Naive thymus-derived CD8-positive, alpha-beta T cell (primary cell): ENCODE measurements at regions not wholly inside any gene's neighbourhood (a gene's known extent, or its start where the extent isn't known, plus 50 kb on each side); places are given as distances from the start of the nearest gene placed in this dataset.
"Not testable (repeated sequence)": the region's sequence is repeated elsewhere in the genome, so short reads cannot be mapped to it uniquely, and the experiment has no call there.

Experiments used
- ATAC-seq, 2 donors: fragments of 150-1000 bp; cut with Tn5 transposase in 1 of 2; sonication (Bioruptor Pico), chemical (Tn5 transposase) in 1 of 2; 1 replicate in 1 of 2; 2 replicates in 1 of 2; pipeline ENCODE4 v1.10.0; 2021; ENCODE audit warnings: mild to moderate bottlenecking in 2 of 2, moderate library complexity in 2 of 2
- POLR2A ChIA-PET: fragments of 350-600 bp; sonication (Branson Sonifier 250); formaldehyde crosslinking; loops from one replicate; lab custom pipeline; 2021; ENCODE audit warnings: antibody characterized with exemption; lab: Charles Lee
- DNase-seq, 10 donors: peaks; one replicate each; pipeline versions ENCODE4 v3.0.0 to v3.0.0-alpha.2; 2020 to 2022
- H3K27ac Mint-ChIP-seq, 10 donors: one replicate each; pipeline ENCODE4 v1.8.0; 2020 to 2022; ENCODE audit warnings: mild to moderate bottlenecking in 10 of 10, mixed read lengths in 10 of 10, moderate library complexity in 4 of 10, inconsistent platforms in 1 of 10
- H3K27me3 Mint-ChIP-seq, 5 donors: one replicate each; pipeline ENCODE4 v1.8.0; 2021 to 2022; ENCODE audit warnings: mixed read lengths in 5 of 5
- H3K36me3 Mint-ChIP-seq, 3 donors: one replicate each; pipeline ENCODE4 v1.8.0; 2020 to 2022; ENCODE audit warnings: mixed read lengths in 3 of 3, mild to moderate bottlenecking in 2 of 3, inconsistent platforms in 1 of 3
- H3K4me1 Mint-ChIP-seq, 4 donors: one replicate each; pipeline ENCODE4 v1.8.0; 2021 to 2022; ENCODE audit warnings: mixed read lengths in 4 of 4
- H3K4me3 Mint-ChIP-seq, 10 donors: one replicate each; pipeline ENCODE4 v1.8.0; 2020 to 2022; ENCODE audit warnings: mild to moderate bottlenecking in 10 of 10, mixed read lengths in 10 of 10, moderate library complexity in 6 of 10, inconsistent platforms in 1 of 10
- H3K9me3 Mint-ChIP-seq, 9 donors: one replicate each; pipeline ENCODE4 v1.8.0; 2020 to 2022; ENCODE audit warnings: mixed read lengths in 9 of 9, mild to moderate bottlenecking in 3 of 9, inconsistent platforms in 1 of 9, moderate library complexity in 1 of 9

DNA sequence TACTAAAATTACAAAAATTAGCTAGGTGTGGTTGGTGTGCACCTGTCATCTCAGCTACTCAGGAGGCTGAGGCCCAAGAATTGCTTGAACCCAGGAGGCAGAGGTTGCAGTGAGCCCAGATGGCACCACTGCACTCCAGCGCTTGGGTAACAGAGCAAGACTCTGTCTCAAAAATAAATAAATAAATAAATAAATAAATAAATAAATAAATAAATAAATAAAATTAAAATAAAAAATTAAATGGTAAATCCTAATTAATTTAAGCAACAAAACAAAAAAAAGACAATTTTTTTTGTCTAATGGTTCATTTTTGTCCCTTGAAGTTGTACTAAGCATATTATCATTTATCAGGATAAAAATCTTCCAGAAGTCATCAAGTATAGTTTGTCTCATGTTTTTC, 521.2 kb upstream of the SOX9 start:
- H3K36me3 Mint-ChIP-seq, H3K27me3 Mint-ChIP-seq, ATAC-seq, H3K27ac Mint-ChIP-seq, H3K4me1 Mint-ChIP-seq, DNase-seq, H3K4me3 Mint-ChIP-seq, POLR2A ChIA-PET: not testable (repeated sequence)
- peaks cover 0 to 24% (median 1%) of the 10 kb centered on the region in 9 donors for H3K9me3 Mint-ChIP-seq

DNA sequence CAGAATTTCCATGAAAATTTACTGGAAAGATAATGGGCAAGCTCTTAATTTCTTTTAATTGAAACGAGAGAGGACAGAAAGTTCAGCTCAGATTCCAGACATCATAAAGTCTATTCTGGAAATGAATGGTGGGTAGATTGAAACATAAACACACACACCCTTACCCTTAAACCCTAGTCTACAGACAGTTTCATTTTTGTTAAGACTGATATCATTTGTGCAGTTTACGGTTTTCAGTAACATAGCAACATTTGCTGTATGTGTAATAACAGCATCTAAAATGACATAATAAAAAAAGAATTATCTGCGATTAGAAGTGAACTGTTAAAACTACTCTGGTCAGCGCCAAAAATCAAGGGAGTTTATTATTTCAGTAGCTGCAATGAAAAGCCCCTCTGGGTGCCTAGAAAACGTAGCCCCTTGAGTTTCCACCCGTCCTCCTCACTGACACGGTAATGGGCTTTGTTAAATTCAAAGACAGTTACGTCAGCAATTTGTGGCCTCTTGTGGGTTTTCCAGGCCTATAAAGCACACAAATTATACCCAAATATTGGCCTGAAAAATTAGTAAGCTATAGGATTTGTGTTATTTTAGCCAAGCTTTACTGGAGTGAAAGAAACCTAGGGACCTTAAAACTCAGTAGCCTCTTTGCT, 520.6 kb upstream of the SOX9 start:
- H3K27ac Mint-ChIP-seq: no peak overlapping the region
- POLR2A ChIA-PET: no interaction called here
- no peaks in the 10 kb centered on the region for H3K27me3 Mint-ChIP-seq
- H3K4me1 Mint-ChIP-seq: no peaks in the 10 kb centered on the region
- no peaks in the 10 kb centered on the region for H3K36me3 Mint-ChIP-seq
- H3K9me3 Mint-ChIP-seq: peaks cover 0 to 24% (median 1%) of the 10 kb centered on the region in 9 donors
- DNase-seq (no peak), ATAC-seq (no peak)
- no peak overlapping the region for H3K4me3 Mint-ChIP-seq

DNA sequence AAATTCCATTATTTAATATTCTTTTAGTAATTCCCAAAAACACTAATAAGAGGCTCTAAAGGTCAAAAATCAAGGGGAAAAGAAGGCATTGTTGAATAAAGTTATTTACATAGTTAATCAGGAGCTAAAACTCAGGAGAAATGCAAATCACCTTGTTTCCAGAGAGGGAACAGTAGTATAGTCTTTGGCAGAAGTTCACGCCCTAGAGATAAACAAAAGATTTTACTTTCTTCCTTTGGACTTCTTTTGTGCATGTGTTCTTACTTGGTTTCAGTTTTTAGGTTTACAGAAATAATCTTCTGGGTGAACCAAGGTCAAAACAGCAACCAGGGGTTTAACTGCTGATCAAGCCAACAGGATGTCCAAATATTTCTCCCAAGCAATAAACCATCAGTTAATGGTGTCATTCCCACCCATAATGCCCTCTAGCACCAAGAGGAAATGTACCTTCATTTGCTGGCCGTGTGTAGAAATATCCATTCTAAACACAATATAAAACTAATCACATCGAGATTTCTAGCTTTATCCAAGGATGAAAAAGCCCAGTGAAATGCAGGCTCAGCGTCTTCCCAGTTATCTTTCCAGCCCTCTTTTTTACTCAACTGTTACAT, 518.8 kb upstream of the SOX9 start:
- Mint-ChIP-seq H3K4me1 (no peaks in the 10 kb centered on the region), H3K27ac (no peak overlapping the region), H3K27me3 (no peaks in the 10 kb centered on the region), H3K36me3 (no peaks in the 10 kb centered on the region), H3K9me3 (peaks cover 0 to 24% (median 2%) of the 10 kb centered on the region in 9 donors), H3K4me3 (no peak overlapping the region)
- no peak for ATAC-seq
- DNase-seq: no peak
- POLR2A ChIA-PET: no interaction called here

DNA sequence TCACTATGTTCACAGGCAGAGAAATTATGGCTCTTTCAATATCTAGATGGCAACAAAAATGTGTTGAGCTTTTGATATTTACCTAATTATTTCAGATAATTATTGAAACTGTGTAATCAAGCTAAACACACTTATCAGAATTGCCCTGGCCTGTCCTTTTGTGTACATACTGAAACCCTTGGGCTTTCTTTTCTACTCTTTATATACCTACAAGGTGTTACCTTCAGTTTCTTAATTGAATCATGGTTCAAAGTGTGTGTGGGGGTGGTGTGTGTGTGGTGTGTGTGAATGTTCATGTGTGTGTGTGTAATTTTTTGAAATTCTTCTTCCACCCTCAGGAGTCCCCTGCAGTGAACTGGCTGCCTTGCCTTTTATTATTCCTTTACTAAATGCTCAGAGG, 506.8 kb upstream of the SOX9 start:
- no peak for DNase-seq
- ATAC-seq: no peak
- Mint-ChIP-seq H3K27ac (no peak overlapping the region), H3K9me3 (peaks cover 10 to 33% (median 22%) of the 10 kb centered on the region in 9 donors), H3K36me3 (peaks cover 0 to 15% (median 0%) of the 10 kb centered on the region in 3 donors), H3K4me3 (no peak overlapping the region), H3K4me1 (no peaks in the 10 kb centered on the region), H3K27me3 (no peaks in the 10 kb centered on the region)
- POLR2A ChIA-PET: no interaction called here

DNA sequence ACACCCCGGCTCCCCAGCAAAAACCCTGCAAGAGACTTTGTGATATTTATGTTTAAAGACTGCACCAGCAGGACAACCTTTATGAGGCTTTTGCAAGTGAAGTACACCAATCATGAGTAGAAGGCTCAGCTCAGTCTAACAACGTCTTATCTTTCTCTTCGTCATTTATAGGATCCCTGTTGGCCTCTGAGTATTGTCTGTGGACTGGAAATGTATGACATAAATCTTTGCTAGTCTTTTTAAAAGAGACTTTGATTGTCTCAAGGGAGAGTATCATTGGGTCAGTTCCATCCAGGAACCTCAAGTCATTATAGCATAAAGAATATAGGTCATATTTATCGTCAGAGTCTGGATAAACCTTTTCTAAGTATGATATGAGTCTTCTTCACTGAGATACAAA, 505.0 kb upstream of the SOX9 start:
- Mint-ChIP-seq H3K27me3 (no peaks in the 10 kb centered on the region), H3K27ac (no peak overlapping the region), H3K9me3 (peaks cover 16 to 48% (median 29%) of the 10 kb centered on the region in 9 donors), H3K4me1 (no peaks in the 10 kb centered on the region), H3K36me3 (peaks cover 0 to 19% (median 0%) of the 10 kb centered on the region in 3 donors), H3K4me3 (no peak overlapping the region)
- no peak for DNase-seq
- ATAC-seq: no peak
- POLR2A ChIA-PET: no interaction called here

DNA sequence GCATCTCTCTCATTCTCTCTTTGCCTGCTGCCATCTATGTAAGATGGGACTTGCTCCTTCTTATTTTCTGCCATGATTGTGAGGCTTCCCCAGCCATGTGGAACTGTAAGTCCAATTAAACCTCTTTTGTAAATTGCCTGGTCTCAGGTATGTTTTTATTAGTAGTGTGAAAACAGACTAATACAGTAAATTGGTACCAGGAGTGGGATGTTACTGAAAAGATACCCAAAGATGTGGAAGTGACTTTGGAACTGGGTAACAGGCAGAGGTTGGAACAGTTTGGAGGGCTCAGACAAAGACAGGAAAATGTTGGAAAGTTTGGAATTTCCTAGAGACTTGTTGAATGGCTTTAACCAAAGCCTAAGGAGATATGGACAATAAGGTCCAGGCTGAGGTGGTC, 503.1 kb upstream of the SOX9 start:
- H3K27ac Mint-ChIP-seq, H3K27me3 Mint-ChIP-seq, H3K4me1 Mint-ChIP-seq, H3K4me3 Mint-ChIP-seq, POLR2A ChIA-PET, DNase-seq, ATAC-seq: not testable (repeated sequence)
- Mint-ChIP-seq H3K36me3 (peaks cover 0 to 24% (median 0%) of the 10 kb centered on the region in 3 donors), H3K9me3 (peaks cover 14 to 54% (median 28%) of the 10 kb centered on the region in 9 donors)

DNA sequence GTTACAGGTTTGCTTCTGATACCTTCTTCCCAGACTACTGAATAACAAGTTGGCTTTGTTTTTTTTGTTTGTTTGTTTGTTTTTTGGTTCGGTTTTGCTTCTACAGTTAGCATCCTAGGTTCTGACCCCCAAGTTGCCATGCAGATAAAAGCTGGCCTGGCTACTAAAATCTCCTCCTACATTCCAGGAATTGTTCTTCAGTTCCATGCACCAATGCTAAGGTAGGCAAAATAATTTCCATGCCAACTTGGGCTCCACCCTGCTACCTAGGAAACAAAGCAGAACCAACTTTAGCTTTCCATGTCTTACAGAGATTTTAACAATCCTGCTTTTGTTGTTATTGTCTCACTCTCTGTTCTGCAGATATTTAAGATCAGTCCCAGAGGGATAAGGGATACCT, 495.5 kb upstream of the SOX9 start:
- Mint-ChIP-seq H3K9me3 (peaks cover 0 to 21% (median 9%) of the 10 kb centered on the region in 9 donors), H3K27me3 (no peaks in the 10 kb centered on the region), H3K27ac (no peak overlapping the region), H3K4me3 (no peak overlapping the region), H3K4me1 (no peaks in the 10 kb centered on the region), H3K36me3 (peaks cover 0 to 5% (median 0%) of the 10 kb centered on the region in 3 donors)
- no peak for DNase-seq
- ATAC-seq: no peak
- POLR2A ChIA-PET: no interaction called here

DNA sequence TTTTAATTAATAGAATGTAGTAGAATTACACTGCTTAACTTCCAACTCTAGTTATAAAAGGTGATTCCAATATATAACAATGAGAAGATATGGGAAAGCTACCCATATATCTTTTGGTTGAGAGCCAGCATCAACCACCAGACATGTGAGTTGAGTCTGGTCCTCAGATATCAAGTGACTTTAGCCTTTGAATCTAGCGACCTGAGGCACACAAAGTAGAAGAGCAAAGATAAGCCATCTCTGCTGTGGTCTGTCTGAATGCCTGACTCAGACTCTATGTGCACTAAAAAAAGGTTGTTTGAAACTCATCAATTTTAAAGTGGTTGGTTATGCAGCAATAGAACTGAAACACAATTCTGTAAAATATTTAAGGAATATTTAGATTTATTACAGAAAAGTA, 492.5 kb upstream of the SOX9 start:
- H3K27me3 Mint-ChIP-seq: no peaks in the 10 kb centered on the region
- DNase-seq (no peak), ATAC-seq (no peak)
- H3K27ac Mint-ChIP-seq: no peak overlapping the region
- POLR2A ChIA-PET: no interaction called here
- H3K36me3 Mint-ChIP-seq: no peaks in the 10 kb centered on the region
- no peaks in the 10 kb centered on the region for H3K4me1 Mint-ChIP-seq
- H3K9me3 Mint-ChIP-seq: peaks cover 0 to 15% (median 1%) of the 10 kb centered on the region in 9 donors
- no peak overlapping the region for H3K4me3 Mint-ChIP-seq

DNA sequence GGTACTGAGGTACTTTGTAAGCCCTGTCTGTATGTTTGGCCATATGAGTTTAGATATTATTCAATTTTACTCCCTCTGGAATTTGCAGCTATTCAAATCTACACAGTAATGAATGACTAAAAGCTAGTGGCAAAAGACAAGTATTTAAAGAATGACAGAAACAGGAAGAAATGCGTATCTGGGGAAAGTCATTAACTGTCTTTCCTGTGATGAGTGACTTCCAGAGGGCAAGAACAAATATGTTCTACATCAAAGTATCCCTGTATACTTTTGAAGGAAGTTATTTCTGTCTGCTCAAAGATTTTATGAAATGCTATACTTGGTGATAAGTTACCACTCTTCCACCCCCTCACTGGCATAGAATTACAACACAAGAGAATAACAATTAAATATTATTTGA, 489.3 kb upstream of the SOX9 start:
- ATAC-seq: no peak
- no peaks in the 10 kb centered on the region for H3K27me3 Mint-ChIP-seq
- no peaks in the 10 kb centered on the region for H3K4me1 Mint-ChIP-seq

DNA sequence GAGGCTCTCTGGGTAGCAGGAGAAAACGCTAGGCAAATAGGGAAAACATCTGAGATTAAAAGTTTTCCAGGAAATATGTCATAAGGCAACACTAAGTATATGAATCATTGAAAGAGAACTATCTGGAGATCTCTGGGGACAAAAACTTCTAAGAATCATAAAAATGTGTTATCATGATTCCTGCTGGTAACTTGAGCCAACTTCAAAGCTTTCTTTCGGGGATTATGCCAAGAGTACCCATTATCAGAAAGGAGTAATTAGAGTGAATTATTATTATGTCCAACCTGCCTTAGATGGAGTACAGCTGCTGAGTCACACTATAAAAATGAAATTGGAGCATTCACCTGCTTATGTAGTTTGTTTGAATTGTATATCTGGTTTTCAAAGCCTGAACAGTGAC, 488.5 kb upstream of the SOX9 start:
- DNase-seq (no peak), ATAC-seq (no peak)
- Mint-ChIP-seq H3K4me1 (no peaks in the 10 kb centered on the region), H3K36me3 (no peaks in the 10 kb centered on the region), H3K4me3 (no peak overlapping the region), H3K9me3 (peaks cover 0 to 6% (median 1%) of the 10 kb centered on the region in 9 donors), H3K27ac (no peak overlapping the region), H3K27me3 (no peaks in the 10 kb centered on the region)
- POLR2A ChIA-PET: no interaction called here

More for the DNA sequence above, 489.3 kb upstream of the SOX9 start:
- H3K9me3 Mint-ChIP-seq: peaks cover 0 to 15% (median 1%) of the 10 kb centered on the region in 9 donors
- H3K27ac Mint-ChIP-seq: peak overlapping the region in 1 of 10 donors; percentile 61
- POLR2A ChIA-PET: no interaction called here
- DNase-seq: no peak
- no peaks in the 10 kb centered on the region for H3K36me3 Mint-ChIP-seq
- no peak overlapping the region for H3K4me3 Mint-ChIP-seq

DNA sequence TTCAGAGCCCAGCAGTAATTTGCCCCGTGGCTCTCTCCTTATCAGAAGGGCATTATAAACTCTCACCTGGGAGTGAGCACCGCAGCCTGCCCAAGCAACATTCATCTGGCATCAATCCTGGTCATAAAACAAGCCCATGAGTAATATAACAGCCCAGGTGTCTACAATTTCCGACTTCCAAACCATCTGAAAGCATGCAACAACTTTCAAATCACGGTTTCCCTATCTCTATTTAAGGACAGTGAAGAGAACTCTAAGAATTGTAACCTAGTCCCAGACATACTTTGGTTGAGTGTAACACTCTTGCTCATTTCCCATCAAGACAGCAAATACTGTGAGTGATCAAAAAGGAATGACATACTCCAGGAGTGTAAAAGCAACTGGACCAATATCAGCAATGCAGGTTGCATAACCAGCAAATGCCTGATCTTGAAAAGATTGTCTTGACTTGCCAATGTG, 487.4 kb upstream of the SOX9 start:
- POLR2A ChIA-PET: no interaction called here
- H3K27me3 Mint-ChIP-seq: peaks cover 0 to 1% (median 0%) of the 10 kb centered on the region in 5 donors

DNA sequence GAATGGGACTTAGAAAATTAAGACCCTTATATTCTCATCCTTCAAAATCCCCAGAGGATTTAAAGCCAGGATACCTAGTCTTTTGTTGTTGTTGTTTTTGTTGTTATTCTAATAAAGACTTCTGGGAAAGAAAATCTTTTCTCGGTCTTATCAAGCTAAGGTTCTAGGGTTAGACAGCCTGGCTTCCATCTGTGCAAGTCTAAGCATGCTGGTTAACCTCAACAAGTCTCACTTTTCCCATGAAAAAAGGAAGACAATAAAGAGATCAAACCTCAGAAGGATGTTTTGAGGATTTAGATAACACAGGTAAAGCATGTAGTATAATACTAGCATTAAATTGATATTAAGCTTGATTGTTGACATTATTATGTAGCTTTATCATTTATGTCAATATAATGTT, 486.4 kb upstream of the SOX9 start:
- ATAC-seq (no peak), DNase-seq (no peak)
- no peak overlapping the region for H3K27ac Mint-ChIP-seq
- peaks cover 0 to 12% (median 4%) of the 10 kb centered on the region in 9 donors for H3K9me3 Mint-ChIP-seq
- POLR2A ChIA-PET: no interaction called here
- H3K36me3 Mint-ChIP-seq: no peaks in the 10 kb centered on the region
- H3K4me1 Mint-ChIP-seq: no peaks in the 10 kb centered on the region
- H3K4me3 Mint-ChIP-seq: no peak overlapping the region
- peaks cover 0 to 5% (median 0%) of the 10 kb centered on the region in 5 donors for H3K27me3 Mint-ChIP-seq

More for the DNA sequence above, 487.4 kb upstream of the SOX9 start:
- Mint-ChIP-seq H3K27ac (no peak overlapping the region), H3K4me1 (no peaks in the 10 kb centered on the region), H3K36me3 (no peaks in the 10 kb centered on the region), H3K4me3 (no peak overlapping the region), H3K9me3 (peaks cover 0 to 10% (median 4%) of the 10 kb centered on the region in 9 donors)
- no peak for DNase-seq
- no peak for ATAC-seq

DNA sequence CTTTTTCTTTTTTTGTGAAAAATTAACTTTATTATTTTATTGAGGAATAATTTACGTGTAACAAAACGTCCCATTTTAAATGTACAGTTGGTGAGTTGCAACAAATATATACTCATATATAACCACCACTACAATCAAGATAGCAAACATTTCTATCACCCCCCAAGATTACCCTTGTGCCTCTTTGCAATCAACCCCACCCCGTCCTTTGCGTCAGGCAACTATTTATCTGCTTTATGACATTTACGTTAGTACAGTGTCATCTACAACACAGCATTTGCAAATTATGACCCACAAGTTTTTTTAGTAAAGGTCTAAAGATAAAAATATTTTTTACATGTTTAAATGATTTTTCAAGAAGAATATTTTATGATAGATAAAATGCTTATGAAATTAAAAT, 485.6 kb upstream of the SOX9 start:
- H3K4me1 Mint-ChIP-seq: no peaks in the 10 kb centered on the region
- DNase-seq: no peak
- no peak overlapping the region for H3K27ac Mint-ChIP-seq
- no peaks in the 10 kb centered on the region for H3K36me3 Mint-ChIP-seq
- H3K4me3 Mint-ChIP-seq: no peak overlapping the region
- peaks cover 0 to 12% (median 4%) of the 10 kb centered on the region in 9 donors for H3K9me3 Mint-ChIP-seq
- POLR2A ChIA-PET: no interaction called here
- no peak for ATAC-seq
- H3K27me3 Mint-ChIP-seq: peaks cover 0 to 6% (median 0%) of the 10 kb centered on the region in 5 donors
